Gastrocnemius medialis (tissue), 4 donors: ENCODE measurements at regions not wholly inside any gene's neighbourhood (a gene's known extent, or its start where the extent isn't known, plus 50 kb on each side); places are given as distances from the start of the nearest gene placed in this dataset.

ENCODE experiments used
- ATAC-seq, 2 donors: fragments of 150-250 bp; one replicate each; pipeline ENCODE4 v1.9.1; 2016
- DNase-seq, 2 donors: peaks; one replicate each; pipeline ENCODE4 v3.0.0-alpha.2; 2019
- H3K27ac ChIP-seq, 4 donors: fragments of 200-600 bp; sonication (generic); 1 replicate in 1 of 4; 2 replicates in 3 of 4; pipeline ENCODE4 v1.5.1; 2016 to 2018; ENCODE audit warnings: mild to moderate bottlenecking in 2 of 4, moderate library complexity in 1 of 4
- H3K27me3 ChIP-seq, 3 donors: fragments of 200-600 bp; sonication (generic) in 2 of 3; 1 replicate in 1 of 3; 2 replicates in 2 of 3; pipeline versions ENCODE4 v1.5.1 to v1.6.0; 2016 to 2019; ENCODE audit warnings: mild to moderate bottlenecking in 1 of 3, moderate library complexity in 1 of 3
- H3K36me3 ChIP-seq, 2 donors: fragments of 200-600 bp; sonication (generic) in 1 of 2; one replicate each; pipeline ENCODE4 v1.5.1; 2017 to 2018
- H3K4me1 ChIP-seq, 2 donors: fragments of 200-600 bp; sonication (generic) in 1 of 2; one replicate each; pipeline ENCODE4 v1.5.1; 2016 to 2017; ENCODE audit warnings: mild to moderate bottlenecking in 2 of 2
- H3K4me3 ChIP-seq, 4 donors: fragments of 200-600 bp; sonication (generic) in 3 of 4; 1 replicate in 1 of 4; 2 replicates in 3 of 4; pipeline ENCODE4 v1.5.1; 2016 to 2019; ENCODE audit warnings: mild to moderate bottlenecking in 2 of 4
- H3K9me3 ChIP-seq, 3 donors: fragments of 200-600 bp; sonication (generic) in 2 of 3; 1 replicate in 1 of 3; 2 replicates in 2 of 3; pipeline ENCODE4 v1.5.1; 2016 to 2019
- CTCF ChIP-seq, 5 experiments: fragments of 450-650 bp in 3 of 5; fragments of 200-600 bp in 2 of 5; sonication (generic) in 2 of 5; IDR thresholded peaks in 4 of 5; conservative IDR thresholded peaks in 1 of 5; 1 replicate in 4 of 5; 2 replicates in 1 of 5; pipeline ENCODE4 v1.5.1; 2016 to 2019; ENCODE audit warnings: antibody characterized with exemption in 5 of 5, mild to moderate bottlenecking in 3 of 5, moderate library complexity in 3 of 5
- POLR2A ChIP-seq, 2 donors: fragments of 450-650 bp; IDR thresholded peaks; one replicate each; pipeline ENCODE4 v1.6.1; 2017; ENCODE audit warnings: antibody characterized with exemption in 2 of 2, mild to moderate bottlenecking in 2 of 2, moderate library complexity in 2 of 2
- in situ Hi-C, 4 donors: fragments of 200-750 bp; cut with MboI; loops; one replicate each; pipeline versions ENCODE4 v1.15.0 to v1.8.0; 2017; ENCODE audit warnings: low sequenced_read_pairs in 4 of 4
- intact Hi-C: fragments of 100-400 bp; cut with DNase I; formaldehyde crosslinking; loops from one replicate; pipeline ENCODE4 v1.15.1; 2023; ENCODE audit warnings: low total_unique reads

DNA sequence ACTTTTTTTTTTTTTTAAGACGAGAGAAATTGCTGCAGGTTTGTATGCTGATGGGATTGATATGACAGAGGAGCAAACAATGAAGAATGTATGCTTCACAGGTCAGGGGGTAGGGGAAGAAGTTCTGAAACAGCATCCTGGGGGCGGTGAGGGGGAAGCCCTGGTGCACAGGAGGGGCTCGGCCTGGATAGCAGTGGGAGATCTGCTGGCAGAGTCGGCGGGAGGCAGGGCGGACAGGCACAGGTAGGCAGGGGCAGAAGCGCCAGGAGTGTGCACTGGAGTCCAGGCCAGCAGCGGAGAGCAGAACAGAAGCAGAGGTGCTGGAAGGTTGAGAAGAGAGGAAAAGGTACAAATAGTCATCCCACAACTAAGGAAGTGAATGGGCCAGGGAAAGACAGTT is 175.4 kb downstream of the SNX10 start:
- DNase-seq = no peak
- Histone ChIP-seq H3K4me3 (no peak overlapping the region), H3K27ac (no peak overlapping the region), H3K9me3 (no peaks in the 10 kb centered on the region), H3K36me3 (no peaks in the 10 kb centered on the region), H3K27me3 (no peaks in the 10 kb centered on the region), H3K4me1 (no peaks in the 10 kb centered on the region)
- no peak for ATAC-seq
- intact Hi-C loops = no loop called here
- in situ Hi-C loops = no loop called here
- no peak for TF ChIP-seq CTCF (IDR thresholded peaks at IDR 0.05 in 4 of 5, conservative IDR thresholded peaks at IDR 0.05 in 1 of 5)
- no peak for TF ChIP-seq POLR2A (IDR thresholded peaks at IDR 0.05)

DNA sequence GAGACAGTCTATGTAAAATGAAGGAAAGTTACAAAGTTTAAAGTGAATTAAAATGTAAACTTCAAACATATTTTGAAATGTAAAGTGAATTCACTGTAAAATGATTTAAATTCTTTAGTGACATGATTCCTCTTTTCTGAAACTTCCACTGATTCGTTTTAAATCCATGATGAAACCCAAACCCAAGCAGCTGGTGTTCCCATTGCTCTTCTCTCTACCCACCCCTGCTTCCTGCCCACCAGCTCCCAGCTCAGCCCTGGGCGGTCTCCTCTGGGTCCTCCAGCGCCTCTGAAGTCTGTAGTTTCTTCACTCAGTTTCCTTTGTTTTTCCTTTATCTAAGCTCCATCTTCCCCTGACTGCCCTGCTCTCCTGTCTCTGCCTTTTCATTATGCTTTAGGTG is 175.9 kb downstream of the SNX10 start:
- in situ Hi-C loops (no loop called here), intact Hi-C loops (no loop called here)
- DNase-seq = no peak
- H3K36me3 ChIP-seq = no peaks in the 10 kb centered on the region
- H3K27me3 ChIP-seq = no peaks in the 10 kb centered on the region
- TF ChIP-seq POLR2A (IDR thresholded peaks at IDR 0.05) (no peak), CTCF (IDR thresholded peaks at IDR 0.05 in 4 of 5, conservative IDR thresholded peaks at IDR 0.05 in 1 of 5) (no peak)
- no peak overlapping the region for H3K4me3 ChIP-seq
- H3K27ac ChIP-seq = no peak overlapping the region
- ATAC-seq = no peak
- no peaks in the 10 kb centered on the region for H3K4me1 ChIP-seq
- H3K9me3 ChIP-seq = no peaks in the 10 kb centered on the region

DNA sequence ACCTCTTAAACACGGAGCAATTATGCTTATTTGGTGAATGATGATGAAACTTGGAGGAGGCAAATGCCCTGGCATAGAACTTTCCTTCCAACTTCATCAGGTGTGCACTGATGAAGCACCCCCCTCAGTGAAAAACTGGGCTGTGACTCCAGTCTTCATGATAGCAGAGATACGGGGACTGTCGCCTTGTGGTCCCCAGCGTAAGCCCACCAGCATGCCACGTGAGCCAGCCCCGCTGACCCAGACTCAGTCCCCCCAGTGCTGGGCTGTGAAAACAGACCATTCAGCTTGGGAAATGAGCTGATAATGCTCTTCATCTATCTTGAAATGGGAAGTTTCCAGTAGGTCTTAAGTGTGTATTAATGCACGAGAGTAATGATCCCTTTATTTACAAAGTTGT is 177.0 kb downstream of the SNX10 start:
- in situ Hi-C loops = no loop called here
- DNase-seq = no peak
- H3K36me3 ChIP-seq = no peaks in the 10 kb centered on the region
- H3K9me3 ChIP-seq = no peaks in the 10 kb centered on the region
- no peak overlapping the region for H3K27ac ChIP-seq
- H3K4me3 ChIP-seq = no peak overlapping the region
- TF ChIP-seq CTCF (IDR thresholded peaks at IDR 0.05 in 4 of 5, conservative IDR thresholded peaks at IDR 0.05 in 1 of 5) = no peak
- no peaks in the 10 kb centered on the region for H3K27me3 ChIP-seq
- H3K4me1 ChIP-seq = no peaks in the 10 kb centered on the region
- intact Hi-C loops = no loop called here
- ATAC-seq = no peak

GRCh38 chr7:26469188-26469587 is 177.5 kb downstream of the SNX10 start:
- ATAC-seq = no peak

More at GRCh38 chr7:26469188-26469587, 177.5 kb downstream of the SNX10 start:
- in situ Hi-C loops = no loop called here
- no peak overlapping the region for H3K27ac ChIP-seq
- no peaks in the 10 kb centered on the region for H3K36me3 ChIP-seq
- intact Hi-C loops = no loop called here
- no peaks in the 10 kb centered on the region for H3K27me3 ChIP-seq
- no peak for DNase-seq
- TF ChIP-seq CTCF (IDR thresholded peaks at IDR 0.05 in 4 of 5, conservative IDR thresholded peaks at IDR 0.05 in 1 of 5) = no peak
- TF ChIP-seq POLR2A (IDR thresholded peaks at IDR 0.05) = no peak
- no peaks in the 10 kb centered on the region for H3K4me1 ChIP-seq
- no peak overlapping the region for H3K4me3 ChIP-seq
- no peaks in the 10 kb centered on the region for H3K9me3 ChIP-seq
